Mesendoderm (in vitro differentiated cells): ENCODE measurements at regions not wholly inside any gene's neighbourhood (a gene's known extent, or its start where the extent isn't known, plus 50 kb on each side); places are given as distances from the start of the nearest gene placed in this dataset.

Source experiments
- DNase-seq: peaks from one replicate; pipeline ENCODE4 v3.0.0; 2013
- H2AK5ac ChIP-seq: 2 replicates; pipeline ENCODE4 v1.6.1; 2013; ENCODE audit warnings: low read length, inconsistent platforms
- H2BK120ac ChIP-seq: 2 replicates; pipeline ENCODE4 v1.6.1; 2013; ENCODE audit warnings: low read depth, mild to moderate bottlenecking, low read length, moderate library complexity, mixed read lengths
- H2BK15ac ChIP-seq: replicated peaks from 2 replicates; pipeline ENCODE4 v1.6.1; 2013; ENCODE audit warnings: low read depth, mild to moderate bottlenecking, moderate library complexity
- H2BK5ac ChIP-seq: 2 replicates; pipeline ENCODE4 v1.6.1; 2013; ENCODE audit warnings: low read length, inconsistent platforms
- H3K18ac ChIP-seq: 2 replicates; pipeline ENCODE4 v1.6.1; 2013; ENCODE audit warnings: mild to moderate bottlenecking, low read length, mixed read lengths
- H3K23ac ChIP-seq: one replicate; pipeline ENCODE4 v1.6.1; 2013; ENCODE audit warnings: low read length
- H3K27ac ChIP-seq: 2 replicates; pipeline ENCODE4 v1.5.1; 2013; ENCODE audit warnings: low read depth, mild to moderate bottlenecking, inconsistent platforms, low read length, moderate library complexity
- H3K27me3 ChIP-seq: 2 replicates; pipeline ENCODE4 v1.6.1; 2013; ENCODE audit warnings: low read length, control low read depth, mild to moderate bottlenecking, inconsistent platforms; ENCODE audit not compliant: insufficient read depth, poor library complexity
- H3K36me3 ChIP-seq: 2 replicates; pipeline ENCODE4 v1.6.1; 2013; ENCODE audit warnings: low read length, inconsistent platforms; ENCODE audit not compliant: control insufficient read depth, insufficient read depth
- H3K4ac ChIP-seq: one replicate; pipeline ENCODE4 v1.6.1; 2013; ENCODE audit warnings: low read depth, mild to moderate bottlenecking, low read length, moderate library complexity
- H3K4me1 ChIP-seq: 2 replicates; pipeline ENCODE4 v1.6.1; 2013; ENCODE audit warnings: low read depth, low read length, inconsistent platforms; ENCODE audit not compliant: control insufficient read depth
- H3K4me2 ChIP-seq: 2 replicates; pipeline ENCODE4 v1.6.1; 2013; ENCODE audit warnings: low read length
- H3K4me3 ChIP-seq: 2 replicates; pipeline ENCODE4 v1.5.1; 2013; ENCODE audit warnings: mild to moderate bottlenecking, low read length
- H3K56ac ChIP-seq: one replicate; pipeline ENCODE4 v1.6.1; 2013; ENCODE audit warnings: low read length
- H3K79me1 ChIP-seq: 2 replicates; pipeline ENCODE4 v1.6.1; 2013; ENCODE audit warnings: low read length, inconsistent platforms
- H3K79me2 ChIP-seq: 2 replicates; pipeline ENCODE4 v1.6.1; 2013; ENCODE audit warnings: mild to moderate bottlenecking, low read length; ENCODE audit not compliant: control insufficient read depth, insufficient read depth
- H3K9ac ChIP-seq: 2 replicates; pipeline ENCODE4 v1.6.1; 2013; ENCODE audit warnings: low read length, inconsistent platforms
- H4K5ac ChIP-seq: one replicate; pipeline ENCODE4 v1.6.1; 2013; ENCODE audit warnings: low read length
- H4K8ac ChIP-seq: one replicate; pipeline ENCODE4 v1.6.1; 2013; ENCODE audit warnings: low read depth, mild to moderate bottlenecking, control low read depth, low read length, moderate library complexity
- WGBS: extraction: QIAGEN DNeasy Blood & Tissue Kit; methylation state at CpG from one replicate; pipeline ENCODE4 v1.1.7; 2013; ENCODE audit warnings: low lambda C conversion rate, missing lambda C conversion rate; ENCODE audit not compliant: insufficient coverage; ENCODE audit errors: extremely low coverage; 5-methylcytosine and 5-hydroxymethylcytosine counted together

DNA sequence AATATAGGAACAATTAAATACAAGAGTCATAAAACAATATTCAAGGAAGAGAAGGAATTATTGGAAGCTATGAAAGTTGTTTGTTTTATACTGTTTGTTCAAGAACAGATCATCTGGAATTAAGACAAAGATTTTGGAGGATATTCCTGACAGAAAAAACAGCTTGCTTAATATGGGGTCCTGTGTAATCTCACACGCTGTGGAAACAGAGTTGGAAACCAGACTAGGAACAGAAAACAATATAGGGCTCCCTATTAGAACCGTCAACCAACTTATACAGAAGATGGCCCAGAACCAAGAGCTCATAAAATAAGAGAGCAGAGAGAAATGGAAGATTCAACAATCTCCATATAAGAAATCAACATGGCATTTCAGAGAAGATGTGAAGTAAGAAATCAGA, 156.0 kb downstream of the PCDH18 start:
- H3K4me2 ChIP-seq = no peak overlapping the region
- H2BK120ac ChIP-seq = no peak overlapping the region
- no peak overlapping the region for H3K9ac ChIP-seq
- no peak overlapping the region for H3K18ac ChIP-seq
- no peak overlapping the region for H3K56ac ChIP-seq
- H2AK5ac ChIP-seq = no peak overlapping the region
- H4K8ac ChIP-seq = no peak overlapping the region
- H3K4ac ChIP-seq = no peak overlapping the region
- H3K4me1 ChIP-seq = no peaks in the 10 kb centered on the region
- no peak overlapping the region for H4K5ac ChIP-seq
- H3K4me3 ChIP-seq = no peak overlapping the region
- H3K79me2 ChIP-seq = no peaks in the 10 kb centered on the region
- H3K23ac ChIP-seq = no peak overlapping the region
- H3K27me3 ChIP-seq = no peaks in the 10 kb centered on the region
- DNase-seq = no peak
- H2BK5ac ChIP-seq = no peak overlapping the region
- H2BK15ac ChIP-seq = no peak overlapping the region
- H3K36me3 ChIP-seq = no peaks in the 10 kb centered on the region
- no peak overlapping the region for H3K27ac ChIP-seq
- H3K79me1 ChIP-seq = no peaks in the 10 kb centered on the region
- no CpG with 5 or more reads among the region's 2 CpGs for WGBS

DNA sequence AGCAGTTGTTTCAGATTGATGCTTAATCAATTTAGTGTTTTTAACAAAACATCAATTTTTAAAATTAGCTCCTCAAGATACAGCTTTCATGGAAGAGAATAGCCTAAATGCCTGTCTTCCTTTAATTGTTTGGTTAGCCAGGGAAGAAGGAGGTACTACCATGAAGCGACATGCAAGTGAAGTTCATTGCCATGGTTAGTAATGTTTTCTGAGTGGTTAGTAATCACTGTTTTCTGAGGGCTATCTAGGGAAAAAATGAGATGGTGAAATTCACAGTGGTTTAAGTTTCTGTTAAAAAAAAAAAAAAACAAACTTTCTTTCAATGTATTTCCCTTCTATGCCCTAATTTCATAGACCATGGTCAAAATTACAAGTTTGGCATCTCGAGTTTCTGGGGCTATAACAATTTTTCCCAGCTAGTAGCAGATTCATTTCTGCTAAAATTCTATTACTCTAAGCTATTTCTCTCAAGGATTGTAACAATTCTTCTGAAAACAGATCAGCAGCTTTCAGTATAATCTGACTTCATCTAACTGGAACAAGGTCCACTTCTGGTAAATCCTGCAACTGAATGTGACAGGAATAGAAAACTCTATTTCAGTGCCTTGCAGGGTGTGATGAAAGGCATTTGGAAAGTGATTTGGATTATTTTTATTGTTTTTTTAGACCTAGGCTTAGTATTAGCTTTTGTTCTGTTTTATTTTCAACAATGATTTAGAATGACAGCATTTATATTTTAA, 157.0 kb downstream of the PCDH18 start:
- Histone ChIP-seq H3K56ac (no peak overlapping the region), H3K79me2 (no peaks in the 10 kb centered on the region), H3K4me1 (no peaks in the 10 kb centered on the region), H3K27me3 (no peaks in the 10 kb centered on the region), H3K4me3 (no peak overlapping the region), H3K36me3 (no peaks in the 10 kb centered on the region), H3K4me2 (no peak overlapping the region), H3K79me1 (no peaks in the 10 kb centered on the region), H2AK5ac (no peak overlapping the region), H3K4ac (no peak overlapping the region), H3K9ac (no peak overlapping the region), H3K23ac (no peak overlapping the region), H2BK15ac (no peak overlapping the region), H2BK5ac (no peak overlapping the region), H3K18ac (no peak overlapping the region), H4K8ac (no peak overlapping the region), H3K27ac (no peak overlapping the region), H4K5ac (no peak overlapping the region), H2BK120ac (no peak overlapping the region)
- DNase-seq = no peak
- no CpG with 5 or more reads among the region's 2 CpGs for WGBS

DNA sequence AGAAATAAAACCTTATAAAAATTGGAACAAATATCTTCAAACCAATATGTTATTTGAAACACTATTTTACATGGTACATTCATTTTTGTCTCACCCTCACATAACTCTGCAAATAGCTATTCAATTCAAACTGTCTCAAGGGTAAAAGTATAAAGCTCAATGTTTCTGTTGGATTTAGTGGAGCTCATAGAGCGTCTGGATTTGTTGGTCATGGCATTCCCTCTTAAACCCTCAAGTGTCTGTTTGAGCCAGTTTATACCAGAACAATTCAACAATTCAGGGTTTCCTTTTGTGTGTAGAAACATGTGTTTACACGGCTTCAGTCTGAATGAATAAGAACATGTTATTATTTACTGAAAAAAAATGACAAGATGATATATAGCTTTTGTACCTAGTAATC, 161.6 kb downstream of the PCDH18 start:
- Histone ChIP-seq H3K56ac (no peak overlapping the region), H2AK5ac (no peak overlapping the region), H3K27me3 (no peaks in the 10 kb centered on the region), H4K8ac (no peak overlapping the region), H2BK15ac (no peak overlapping the region), H4K5ac (no peak overlapping the region), H3K23ac (no peak overlapping the region), H3K27ac (no peak overlapping the region), H2BK120ac (no peak overlapping the region), H3K79me2 (no peaks in the 10 kb centered on the region), H3K36me3 (no peaks in the 10 kb centered on the region), H3K4ac (no peak overlapping the region), H3K4me1 (no peaks in the 10 kb centered on the region), H3K9ac (no peak overlapping the region), H2BK5ac (no peak overlapping the region), H3K4me3 (no peak overlapping the region), H3K79me1 (no peaks in the 10 kb centered on the region), H3K4me2 (no peak overlapping the region), H3K18ac (no peak overlapping the region)
- WGBS = no CpG with 5 or more reads among the region's 2 CpGs
- DNase-seq = no peak

DNA sequence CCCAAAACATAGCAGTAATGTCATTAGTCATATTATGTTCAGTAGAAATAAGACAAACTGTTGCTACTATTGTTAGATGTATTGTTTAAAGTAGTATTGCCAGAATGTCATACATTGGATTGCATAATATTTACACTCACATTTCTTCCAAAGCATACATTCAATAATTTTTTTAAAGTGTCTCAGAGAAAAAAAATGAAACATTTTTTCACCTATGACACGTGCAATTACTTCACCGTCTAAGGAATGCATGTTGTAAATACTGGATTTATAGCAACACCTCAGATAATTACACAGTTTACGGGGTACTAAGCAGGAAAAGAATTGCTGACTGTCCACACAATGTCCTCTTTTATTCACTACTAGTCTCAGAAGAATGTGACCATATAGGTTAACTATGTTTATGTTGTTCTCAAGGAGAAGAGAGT, 162.1 kb downstream of the PCDH18 start:
- Histone ChIP-seq H4K8ac (no peak overlapping the region), H4K5ac (no peak overlapping the region), H3K9ac (no peak overlapping the region), H3K23ac (no peak overlapping the region), H3K4me3 (no peak overlapping the region), H3K56ac (no peak overlapping the region), H3K4me2 (no peak overlapping the region), H3K18ac (no peak overlapping the region), H2AK5ac (no peak overlapping the region), H3K27me3 (no peaks in the 10 kb centered on the region), H3K27ac (no peak overlapping the region), H2BK5ac (no peak overlapping the region), H3K79me1 (no peaks in the 10 kb centered on the region), H3K4ac (no peak overlapping the region), H3K79me2 (no peaks in the 10 kb centered on the region), H3K36me3 (no peaks in the 10 kb centered on the region), H2BK15ac (no peak overlapping the region), H2BK120ac (no peak overlapping the region), H3K4me1 (no peaks in the 10 kb centered on the region)
- no CpG with 5 or more reads among the region's 3 CpGs for WGBS
- DNase-seq = no peak

DNA sequence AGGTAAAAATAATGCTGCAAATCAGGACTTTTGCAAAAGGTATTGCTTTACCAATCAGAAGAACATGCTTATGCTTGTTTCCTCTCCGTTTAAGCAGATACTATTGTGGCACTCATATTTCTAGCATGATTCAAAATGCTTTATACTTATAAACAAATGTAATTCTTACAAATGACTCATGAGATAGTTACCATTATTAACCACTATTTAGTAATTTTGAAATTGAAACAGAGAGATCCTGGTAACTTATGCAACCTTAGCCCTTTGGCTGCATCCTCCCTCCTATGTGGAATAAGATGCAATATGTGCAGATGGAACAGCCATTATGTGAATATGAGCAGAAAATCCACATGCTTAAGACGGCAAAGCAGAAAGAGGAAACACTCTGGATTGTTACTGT, 164.7 kb downstream of the PCDH18 start:
- WGBS = no CpG with 5 or more reads among the region's 2 CpGs
- Histone ChIP-seq H3K4me2 (no peak overlapping the region), H4K8ac (no peak overlapping the region), H3K27me3 (no peaks in the 10 kb centered on the region), H4K5ac (no peak overlapping the region), H3K9ac (no peak overlapping the region), H2BK120ac (no peak overlapping the region), H3K79me2 (no peaks in the 10 kb centered on the region), H3K4ac (no peak overlapping the region), H3K23ac (no peak overlapping the region), H3K79me1 (no peaks in the 10 kb centered on the region), H3K4me3 (no peak overlapping the region), H3K18ac (no peak overlapping the region), H3K4me1 (no peaks in the 10 kb centered on the region), H2BK15ac (no peak overlapping the region), H2BK5ac (no peak overlapping the region), H3K36me3 (no peaks in the 10 kb centered on the region), H3K27ac (no peak overlapping the region), H2AK5ac (no peak overlapping the region), H3K56ac (no peak overlapping the region)
- DNase-seq = no peak

DNA sequence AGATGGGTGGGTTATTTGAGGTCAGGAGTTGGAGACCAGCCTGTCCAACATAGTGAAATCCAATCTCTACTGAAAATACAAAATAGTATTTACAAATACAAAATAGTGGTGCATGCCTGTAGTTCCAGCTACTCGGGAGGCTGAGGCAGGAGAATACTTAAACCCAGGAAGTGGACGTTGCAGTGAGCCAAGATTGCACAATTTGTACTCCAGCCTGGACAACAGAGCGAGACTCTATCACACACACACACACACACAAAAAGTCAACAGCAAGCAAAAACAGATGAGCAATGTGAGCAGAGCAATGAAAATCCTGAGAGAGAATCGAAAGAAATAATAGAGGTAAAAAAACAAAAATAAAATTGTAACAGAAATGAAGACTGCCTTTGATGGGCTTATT, 168.8 kb downstream of the PCDH18 start:
- Histone ChIP-seq H3K36me3 (no peaks in the 10 kb centered on the region), H3K4me2 (no peak overlapping the region), H3K23ac (no peak overlapping the region), H3K27ac (no peak overlapping the region), H3K79me2 (no peaks in the 10 kb centered on the region), H2BK5ac (no peak overlapping the region), H3K9ac (no peak overlapping the region), H3K18ac (no peak overlapping the region), H3K56ac (no peak overlapping the region), H2BK15ac (no peak overlapping the region), H3K4ac (no peak overlapping the region), H3K27me3 (no peaks in the 10 kb centered on the region), H3K79me1 (no peaks in the 10 kb centered on the region), H3K4me3 (no peak overlapping the region), H4K5ac (no peak overlapping the region), H2AK5ac (no peak overlapping the region), H3K4me1 (no peaks in the 10 kb centered on the region), H4K8ac (no peak overlapping the region), H2BK120ac (no peak overlapping the region)
- DNase-seq = no peak
- WGBS = no CpG with 5 or more reads among the region's 4 CpGs
